ENCODE measurements at regions not wholly inside any gene's neighbourhood (a gene's known extent, or its start where the extent isn't known, plus 50 kb on each side); places are given as distances from the start of the nearest gene placed in this dataset.

GRCh38 chr6:87900160-87900698 lies 147.4 kb upstream of the SPACA1 start:
- no peak for TF ChIP-seq TCF4 (CRISPR knock-in tag; IDR thresholded peaks at IDR 0.05; ENCODE audit: borderline replicate concordance)
- TF ChIP-seq SNAI2 (CRISPR knock-in tag; IDR thresholded peaks at IDR 0.05): no peak
- no peak for TF ChIP-seq RARB (CRISPR knock-in tag; IDR thresholded peaks at IDR 0.05)
- no peak for TF ChIP-seq ZNF565 (CRISPR knock-in tag; conservative IDR thresholded peaks at IDR 0.05; ENCODE audit: low read depth)
- no peak for TF ChIP-seq TSHZ2 (CRISPR knock-in tag; IDR thresholded peaks at IDR 0.05)
- no peak for TF ChIP-seq POU6F1 (CRISPR knock-in tag; IDR thresholded peaks at IDR 0.05; ENCODE audit: borderline replicate concordance, low read depth)
- no peak for TF ChIP-seq ZFP30 (CRISPR knock-in tag; IDR thresholded peaks at IDR 0.05)
- TF ChIP-seq BACH2 (CRISPR knock-in tag; IDR thresholded peaks at IDR 0.05; ENCODE audit: borderline replicate concordance): no peak
- no peak for TF ChIP-seq ISL1 (CRISPR knock-in tag; IDR thresholded peaks at IDR 0.05)
- TF ChIP-seq ZNF70 (CRISPR knock-in tag; IDR thresholded peaks at IDR 0.05): no peak
- no peak for TF ChIP-seq ARNTL (CRISPR knock-in tag; IDR thresholded peaks at IDR 0.05; ENCODE audit: borderline replicate concordance, low read depth)
- TF ChIP-seq CSRNP3 (CRISPR knock-in tag; IDR thresholded peaks at IDR 0.05): no peak
- TF ChIP-seq CREB5 (CRISPR knock-in tag; IDR thresholded peaks at IDR 0.05; ENCODE audit: low read depth): no peak
- TF ChIP-seq ZNF8 (CRISPR knock-in tag; IDR thresholded peaks at IDR 0.05): no peak
- ATAC-seq: no peak

GRCh38 chr6:87899499-87900147 lies 148.0 kb upstream of the SPACA1 start:
- ATAC-seq: no peak
- no peak for TF ChIP-seq GLIS3 (CRISPR knock-in tag; IDR thresholded peaks at IDR 0.05)
- TF ChIP-seq TCF4 (CRISPR knock-in tag; IDR thresholded peaks at IDR 0.05; ENCODE audit: borderline replicate concordance): no peak
- no peak for TF ChIP-seq POU6F1 (CRISPR knock-in tag; IDR thresholded peaks at IDR 0.05; ENCODE audit: borderline replicate concordance, low read depth)
- no peak for TF ChIP-seq RARB (CRISPR knock-in tag; IDR thresholded peaks at IDR 0.05)
- TF ChIP-seq ZFP3 (CRISPR knock-in tag; IDR thresholded peaks at IDR 0.05): no peak
- TF ChIP-seq ISL1 (CRISPR knock-in tag; IDR thresholded peaks at IDR 0.05): no peak

GRCh38 chr6:87897663-87898062 lies 150.0 kb upstream of the SPACA1 start:
- TF ChIP-seq BACH2 (CRISPR knock-in tag; IDR thresholded peaks at IDR 0.05; ENCODE audit: borderline replicate concordance): no peak
- no peak for TF ChIP-seq CREB5 (CRISPR knock-in tag; IDR thresholded peaks at IDR 0.05; ENCODE audit: low read depth)
- TF ChIP-seq CSRNP3 (CRISPR knock-in tag; IDR thresholded peaks at IDR 0.05): no peak
- no peak for TF ChIP-seq ZFP3 (CRISPR knock-in tag; IDR thresholded peaks at IDR 0.05)
- no peak for TF ChIP-seq OSR1 (CRISPR knock-in tag; IDR thresholded peaks at IDR 0.05)
- no peak for TF ChIP-seq TCF4 (CRISPR knock-in tag; IDR thresholded peaks at IDR 0.05; ENCODE audit: borderline replicate concordance)
- no peak for ATAC-seq
